Natural killer cell (primary cell): ENCODE measurements at regions not wholly inside any gene's neighbourhood (a gene's known extent, or its start where the extent isn't known, plus 50 kb on each side); places are given as distances from the start of the nearest gene placed in this dataset.

ENCODE experiments used
- ATAC-seq, 3 donors: fragments of 150-1000 bp in 2 of 3; fragments of 200-7000 bp in 1 of 3; cut with Tn5 transposase; 1 replicate in 1 of 3; 2 replicates in 2 of 3; pipeline ENCODE4 v1.10.0; 2021; ENCODE audit warnings: mild to moderate bottlenecking in 2 of 3, moderate library complexity in 2 of 3
- DNase-seq, 2 donors: peaks; one replicate each; pipeline versions ENCODE4 v3.0.0 to v3.0.0-alpha.2; 2013 to 2021; ENCODE audit warnings: mixed read lengths in 1 of 2
- H3K27ac ChIP-seq: one replicate; pipeline ENCODE4 v1.5.1; 2013; ENCODE audit warnings: mild to moderate bottlenecking, low read length
- H3K27me3 ChIP-seq: one replicate; pipeline ENCODE4 v1.6.1; 2013; ENCODE audit warnings: low read length; ENCODE audit not compliant: control insufficient read depth, insufficient read depth
- H3K36me3 ChIP-seq: one replicate; pipeline ENCODE4 v1.6.1; 2013; ENCODE audit warnings: low read length; ENCODE audit not compliant: control insufficient read depth, insufficient read depth
- H3K4me1 ChIP-seq: one replicate; pipeline ENCODE4 v1.6.1; 2013; ENCODE audit warnings: low read length; ENCODE audit not compliant: control insufficient read depth, insufficient read depth
- H3K4me3 ChIP-seq: one replicate; pipeline ENCODE4 v1.5.1; 2013; ENCODE audit warnings: low read length
- H3K9me3 ChIP-seq: one replicate; pipeline ENCODE4 v1.6.1; 2013; ENCODE audit warnings: low read length; ENCODE audit not compliant: control insufficient read depth, insufficient read depth
- H3K27ac Mint-ChIP-seq, 2 donors: one replicate each; pipeline ENCODE4 v1.8.0; 2022; ENCODE audit warnings: mild to moderate bottlenecking in 2 of 2, mixed read lengths in 2 of 2, moderate library complexity in 1 of 2
- H3K27me3 Mint-ChIP-seq, 2 donors: one replicate each; pipeline ENCODE4 v1.8.0; 2022; ENCODE audit warnings: low read depth in 2 of 2, mixed read lengths in 2 of 2
- H3K36me3 Mint-ChIP-seq: one replicate; pipeline ENCODE4 v1.8.0; 2022; ENCODE audit warnings: mixed read lengths
- H3K4me1 Mint-ChIP-seq, 2 donors: one replicate each; pipeline ENCODE4 v1.8.0; 2022; ENCODE audit warnings: mixed read lengths in 2 of 2
- H3K4me3 Mint-ChIP-seq: one replicate; pipeline ENCODE4 v1.8.0; 2022; ENCODE audit warnings: mild to moderate bottlenecking, moderate library complexity, mixed read lengths
- H3K9me3 Mint-ChIP-seq, 2 donors: one replicate each; pipeline ENCODE4 v1.8.0; 2022; ENCODE audit warnings: mixed read lengths in 2 of 2
- WGBS: methylation state at CpG from one replicate; pipeline ENCODE4 v1.1.7; 2013; ENCODE audit warnings: missing lambda C conversion rate; ENCODE audit not compliant: insufficient coverage; 5-methylcytosine and 5-hydroxymethylcytosine counted together
- intact Hi-C: fragments of 100-400 bp; cut with micrococcal nuclease; formaldehyde crosslinking; loops from one replicate; pipeline ENCODE4 v1.14.2; 2022
- TF ChIP-seq, protein P1 (sequence below): fragments of 200-600 bp; IDR thresholded peaks from one replicate; pipeline ENCODE4 v1.8.0; 2022; ENCODE audit warnings: antibody characterized with exemption

DNA sequence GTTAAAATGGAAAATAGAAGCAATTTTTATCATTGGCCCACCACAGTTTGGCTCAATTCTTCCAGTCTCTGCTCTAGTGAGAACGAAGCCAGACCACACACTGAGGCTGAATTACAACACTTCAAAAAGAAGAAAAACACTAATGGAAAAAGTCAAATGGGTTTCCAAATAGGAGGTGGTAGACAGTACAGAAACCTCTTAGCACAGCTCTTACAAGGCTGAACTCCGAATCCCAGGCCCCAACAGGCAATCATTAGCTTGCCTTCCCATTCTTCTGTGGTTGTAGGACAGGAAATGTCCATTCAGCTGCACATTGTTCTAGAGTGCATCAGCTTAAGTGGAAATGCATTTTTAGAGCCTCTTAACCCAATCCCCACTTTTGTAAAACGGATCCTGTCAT, 115.1 kb upstream of the MEOX2 start:
- Histone ChIP-seq H3K36me3 (no peaks in the 10 kb centered on the region), H3K27ac (no peak overlapping the region), H3K27me3 (no peaks in the 10 kb centered on the region), H3K4me1 (no peaks in the 10 kb centered on the region), H3K4me3 (no peak overlapping the region), H3K9me3 (no peaks in the 10 kb centered on the region)
- DNase-seq (no peak), ATAC-seq (no peak)
- H3K4me3 Mint-ChIP-seq, result no peak overlapping the region
- H3K9me3 Mint-ChIP-seq, result peaks cover 8% of the 10 kb centered on the region in 2 donors
- H3K4me1 Mint-ChIP-seq, result no peaks in the 10 kb centered on the region
- intact Hi-C loops, result no loop called here
- H3K27me3 Mint-ChIP-seq, result no peaks in the 10 kb centered on the region
- no peaks in the 10 kb centered on the region for H3K36me3 Mint-ChIP-seq
- 75% methylated on average over 2 of the region's 3 CpGs for WGBS
- H3K27ac Mint-ChIP-seq, result no peak overlapping the region
- TF ChIP-seq, protein P1, sequence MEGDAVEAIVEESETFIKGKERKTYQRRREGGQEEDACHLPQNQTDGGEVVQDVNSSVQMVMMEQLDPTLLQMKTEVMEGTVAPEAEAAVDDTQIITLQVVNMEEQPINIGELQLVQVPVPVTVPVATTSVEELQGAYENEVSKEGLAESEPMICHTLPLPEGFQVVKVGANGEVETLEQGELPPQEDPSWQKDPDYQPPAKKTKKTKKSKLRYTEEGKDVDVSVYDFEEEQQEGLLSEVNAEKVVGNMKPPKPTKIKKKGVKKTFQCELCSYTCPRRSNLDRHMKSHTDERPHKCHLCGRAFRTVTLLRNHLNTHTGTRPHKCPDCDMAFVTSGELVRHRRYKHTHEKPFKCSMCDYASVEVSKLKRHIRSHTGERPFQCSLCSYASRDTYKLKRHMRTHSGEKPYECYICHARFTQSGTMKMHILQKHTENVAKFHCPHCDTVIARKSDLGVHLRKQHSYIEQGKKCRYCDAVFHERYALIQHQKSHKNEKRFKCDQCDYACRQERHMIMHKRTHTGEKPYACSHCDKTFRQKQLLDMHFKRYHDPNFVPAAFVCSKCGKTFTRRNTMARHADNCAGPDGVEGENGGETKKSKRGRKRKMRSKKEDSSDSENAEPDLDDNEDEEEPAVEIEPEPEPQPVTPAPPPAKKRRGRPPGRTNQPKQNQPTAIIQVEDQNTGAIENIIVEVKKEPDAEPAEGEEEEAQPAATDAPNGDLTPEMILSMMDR, result no peak

DNA sequence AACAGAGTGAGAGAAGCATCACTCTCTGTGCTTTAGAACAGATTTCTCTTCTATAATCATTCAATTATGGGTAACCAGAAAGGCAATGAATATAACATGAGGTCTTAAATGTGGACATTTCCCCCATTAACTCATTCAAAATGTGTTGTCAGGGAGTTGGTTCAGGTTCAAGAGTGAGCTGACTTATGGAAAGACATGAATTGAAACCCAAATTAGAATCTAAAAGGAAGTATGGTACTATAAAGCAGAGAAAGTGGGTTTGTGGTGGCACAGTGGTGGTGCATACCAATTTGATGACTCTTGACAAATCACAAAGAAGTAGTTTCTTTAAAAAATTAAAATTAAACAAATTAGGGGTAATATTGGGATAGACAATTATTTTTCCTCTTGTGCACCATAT, 114.6 kb upstream of the MEOX2 start:
- Histone ChIP-seq H3K27me3 (no peaks in the 10 kb centered on the region), H3K9me3 (no peaks in the 10 kb centered on the region), H3K27ac (no peak overlapping the region), H3K4me1 (no peaks in the 10 kb centered on the region), H3K36me3 (no peaks in the 10 kb centered on the region), H3K4me3 (no peak overlapping the region)
- ATAC-seq (no peak), DNase-seq (no peak)
- no peaks in the 10 kb centered on the region for H3K27me3 Mint-ChIP-seq
- TF ChIP-seq, protein P1, result no peak
- no peak overlapping the region for H3K27ac Mint-ChIP-seq
- no peak overlapping the region for H3K4me3 Mint-ChIP-seq
- H3K36me3 Mint-ChIP-seq, result no peaks in the 10 kb centered on the region
- no peaks in the 10 kb centered on the region for H3K4me1 Mint-ChIP-seq
- H3K9me3 Mint-ChIP-seq, result peaks cover 8% of the 10 kb centered on the region in 2 donors
- intact Hi-C loops, result no loop called here

DNA sequence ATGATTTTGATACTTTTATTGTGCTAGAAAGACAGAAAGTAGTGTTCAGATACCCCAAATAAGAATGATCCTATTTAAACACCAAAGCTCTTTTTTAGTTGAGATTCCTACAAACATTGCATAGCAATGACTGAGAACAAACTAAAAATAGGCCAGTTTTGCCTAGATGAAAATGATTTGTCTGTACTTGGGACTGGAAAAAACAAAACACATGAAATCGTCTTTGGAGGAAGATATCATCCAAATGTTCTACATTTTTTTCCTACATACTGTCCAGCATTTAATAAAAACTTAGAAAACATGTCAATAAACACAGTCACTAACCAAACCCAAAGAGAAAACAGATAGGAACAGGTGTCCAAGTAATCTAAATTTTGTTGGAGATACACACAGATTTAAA, 111.6 kb upstream of the MEOX2 start:
- TF ChIP-seq, protein P1, result no peak
- Mint-ChIP-seq H3K4me1 (no peaks in the 10 kb centered on the region), H3K36me3 (no peaks in the 10 kb centered on the region), H3K27ac (no peak overlapping the region), H3K9me3 (peaks cover 9 to 12% of the 10 kb centered on the region in 2 donors), H3K4me3 (no peak overlapping the region), H3K27me3 (no peaks in the 10 kb centered on the region)
- Histone ChIP-seq H3K36me3 (no peaks in the 10 kb centered on the region), H3K4me3 (no peak overlapping the region), H3K4me1 (no peaks in the 10 kb centered on the region), H3K9me3 (no peaks in the 10 kb centered on the region), H3K27me3 (no peaks in the 10 kb centered on the region), H3K27ac (no peak overlapping the region)
- no peak for DNase-seq
- 56% methylated on average over 1 of the region's 1 CpG for WGBS
- intact Hi-C loops, result no loop called here
- no peak for ATAC-seq

DNA sequence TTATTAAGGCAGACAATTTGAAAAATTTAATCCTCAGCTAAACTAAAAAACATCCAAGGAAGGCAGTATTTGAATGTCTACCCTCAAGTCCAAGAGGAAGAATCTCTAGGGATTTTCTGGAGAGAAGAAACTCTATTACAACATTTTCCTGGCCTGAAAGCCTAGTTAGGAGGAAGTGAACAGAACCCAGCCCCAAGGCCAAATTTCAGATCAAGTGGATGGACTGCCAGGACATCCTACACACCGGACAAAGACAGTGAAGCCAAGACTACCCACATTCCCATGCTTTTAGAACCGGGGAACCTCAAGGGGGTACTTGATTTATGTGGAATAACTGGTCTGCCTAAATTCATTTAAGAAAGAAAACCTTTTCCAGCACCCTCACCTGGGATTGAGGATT, 108.9 kb upstream of the MEOX2 start:
- no peak overlapping the region for H3K27ac ChIP-seq
- H3K9me3 Mint-ChIP-seq, result peaks cover 9 to 17% of the 10 kb centered on the region in 2 donors
- no CpG with 5 or more reads among the region's 2 CpGs for WGBS
- H3K36me3 Mint-ChIP-seq, result no peaks in the 10 kb centered on the region
- no peaks in the 10 kb centered on the region for H3K4me1 ChIP-seq
- H3K4me1 Mint-ChIP-seq, result no peaks in the 10 kb centered on the region
- H3K4me3 ChIP-seq, result no peak overlapping the region
- H3K27ac Mint-ChIP-seq, result no peak overlapping the region
- ATAC-seq (no peak), DNase-seq (no peak)
- TF ChIP-seq, protein P1, result no peak
- no peaks in the 10 kb centered on the region for H3K36me3 ChIP-seq
- H3K4me3 Mint-ChIP-seq, result no peak overlapping the region
- H3K27me3 Mint-ChIP-seq, result no peaks in the 10 kb centered on the region
- intact Hi-C loops, result no loop called here
- H3K27me3 ChIP-seq, result no peaks in the 10 kb centered on the region
- H3K9me3 ChIP-seq, result no peaks in the 10 kb centered on the region
